AG08396 (cell line): ENCODE measurements at regions not wholly inside any gene's neighbourhood (a gene's known extent, or its start where the extent isn't known, plus 50 kb on each side); places are given as distances from the start of the nearest gene placed in this dataset.
"Not testable (repeated sequence)": the region's sequence is repeated elsewhere in the genome, so short reads cannot be mapped to it uniquely, and the experiment has no call there.

ENCODE experiments used
- DNase-seq: peaks from one replicate; pipeline ENCODE4 v3.0.0; 2012; ENCODE audit warnings: low spot score, mixed read lengths

DNA sequence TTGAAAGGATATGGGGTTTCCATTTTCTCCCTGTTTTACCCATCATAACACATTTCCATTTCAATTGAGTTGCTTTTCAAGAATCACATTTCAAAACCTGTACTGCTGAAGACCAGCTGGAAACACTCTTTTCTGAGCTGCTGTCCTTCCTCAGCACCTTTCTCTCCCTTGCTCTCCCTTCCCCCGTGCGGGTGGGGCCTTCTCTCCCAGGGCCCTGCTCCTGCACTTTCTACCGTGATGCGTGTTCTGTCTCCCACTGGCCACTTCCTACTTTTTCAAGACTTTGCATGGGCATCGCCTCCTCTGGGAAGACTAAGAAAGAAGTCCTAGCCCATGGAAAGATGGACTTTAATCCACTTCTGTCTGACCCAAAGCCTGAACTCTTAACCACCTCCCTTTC is 390.4 kb downstream of the PTPRU start:
- DNase-seq = no peak

DNA sequence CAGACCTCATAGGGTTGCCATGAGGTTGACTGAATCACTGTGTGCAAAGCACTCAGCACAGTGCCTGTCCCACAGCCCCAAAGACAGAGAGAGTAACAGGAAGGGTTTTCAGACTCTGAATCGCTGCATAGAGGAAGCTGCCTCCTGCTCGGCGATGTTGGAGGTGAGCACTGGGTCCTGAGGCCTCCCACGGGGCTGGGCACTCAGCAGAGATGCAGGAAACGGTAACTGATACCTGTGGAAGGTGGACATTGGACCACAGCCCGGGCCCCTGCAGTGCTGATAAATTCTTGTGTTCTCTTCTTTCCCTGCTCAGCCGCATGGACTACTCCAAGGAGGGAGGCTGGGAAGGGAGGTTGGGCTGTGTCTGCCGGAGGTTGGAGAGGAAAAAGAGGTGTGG is 389.7 kb downstream of the PTPRU start:
- DNase-seq = no peak

DNA sequence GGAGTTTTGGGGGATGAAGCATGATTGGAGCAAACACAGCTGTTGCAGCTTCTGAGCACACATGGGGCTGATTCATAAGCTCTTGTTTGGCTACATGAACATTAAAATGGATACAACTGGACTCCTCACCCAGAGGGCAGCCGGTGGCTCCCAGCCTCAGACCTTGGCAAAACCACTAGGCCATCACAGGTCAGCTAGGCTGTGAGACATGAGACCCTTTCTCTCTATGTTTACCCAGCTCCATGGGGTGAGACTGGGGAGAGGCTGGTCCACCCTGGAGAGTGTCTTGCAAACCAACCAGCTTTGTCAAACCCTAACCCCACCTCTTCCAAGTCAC is 388.7 kb downstream of the PTPRU start:
- no peak for DNase-seq

DNA sequence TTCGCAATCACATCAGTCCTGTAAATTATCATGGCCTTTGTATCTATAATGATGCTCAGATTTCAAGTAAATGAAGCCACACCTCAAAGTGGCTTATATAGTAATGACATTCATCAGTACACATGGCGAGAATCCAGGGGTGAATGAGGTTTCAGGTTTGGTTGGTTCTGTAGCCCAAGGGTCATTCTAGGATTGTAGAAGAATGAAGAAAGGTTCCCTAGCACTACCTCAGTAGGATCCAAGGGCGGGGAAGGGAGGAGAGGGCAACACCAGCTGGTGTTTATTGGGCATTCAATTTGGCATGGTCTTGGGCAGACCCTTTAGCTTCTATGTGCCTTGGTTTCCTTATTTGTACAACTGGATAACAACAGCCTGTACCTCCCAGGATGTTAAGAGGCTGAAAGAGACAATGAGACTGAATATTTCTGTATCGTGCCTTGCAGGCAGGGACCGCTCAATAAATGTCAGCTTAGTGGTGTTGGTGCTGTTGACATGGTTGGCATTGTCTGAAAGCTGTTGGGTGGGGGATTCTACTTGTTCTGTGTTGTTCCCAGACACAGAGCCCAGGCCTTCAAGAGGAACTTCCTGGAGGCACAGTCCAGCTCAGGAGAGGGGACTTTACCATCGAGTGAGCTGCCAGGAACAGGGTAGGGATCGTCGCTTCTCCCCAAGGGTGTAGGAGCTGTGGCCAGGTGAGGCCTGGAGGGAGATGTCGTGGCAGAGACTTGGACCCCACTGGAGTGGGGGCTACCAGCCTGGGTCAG is 388.2 kb downstream of the PTPRU start:
- no peak for DNase-seq

DNA sequence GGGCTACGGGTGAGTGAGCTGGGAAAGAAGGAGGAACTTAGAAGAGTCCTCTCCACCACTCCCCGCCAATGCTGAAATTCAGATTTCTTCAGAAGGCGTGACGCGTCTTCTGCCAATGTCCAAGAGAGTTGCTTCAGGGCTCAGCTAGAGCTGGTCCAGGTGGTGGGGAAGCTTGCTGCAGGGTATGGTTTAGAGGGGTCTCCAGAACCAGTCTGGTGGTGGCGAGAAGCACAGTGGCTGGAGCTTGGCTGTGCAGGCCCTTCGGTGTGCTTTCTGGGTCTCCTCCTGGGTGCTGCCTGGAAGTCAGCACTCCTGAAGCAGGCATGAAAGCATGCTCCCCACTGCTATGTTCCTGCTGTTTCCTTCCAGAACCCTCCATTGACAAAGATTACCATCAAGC is 387.2 kb downstream of the PTPRU start:
- DNase-seq = no peak

DNA sequence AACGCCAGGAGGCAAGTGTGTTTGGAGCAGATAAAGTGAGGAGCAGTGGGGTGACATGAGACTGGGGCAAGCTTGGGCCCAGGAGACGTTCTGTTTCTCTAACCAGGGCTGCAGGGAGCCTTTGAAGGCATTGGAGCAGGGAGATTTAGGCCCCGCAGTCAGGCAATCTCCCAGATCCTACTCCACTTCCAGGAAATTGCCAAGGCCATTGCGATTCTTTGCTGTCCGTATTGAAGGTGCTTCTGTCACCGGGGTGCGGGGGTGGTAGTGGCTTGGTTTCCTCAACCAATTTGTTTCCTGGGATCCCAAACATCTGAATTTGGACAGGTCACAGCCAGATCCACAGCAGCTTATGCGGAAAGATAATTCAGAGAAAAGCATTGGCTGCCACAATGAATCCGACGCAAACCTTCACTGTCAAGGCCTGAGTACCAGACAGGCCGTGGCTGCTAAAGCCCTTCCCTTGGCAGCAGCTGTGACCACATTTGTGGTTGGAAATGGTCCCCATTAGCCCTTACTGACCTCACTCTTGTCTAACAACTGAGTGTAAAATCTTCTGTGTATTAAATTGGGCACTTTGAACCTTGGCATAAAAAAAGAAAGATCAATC is 385.6 kb downstream of the PTPRU start:
- DNase-seq = no peak

DNA sequence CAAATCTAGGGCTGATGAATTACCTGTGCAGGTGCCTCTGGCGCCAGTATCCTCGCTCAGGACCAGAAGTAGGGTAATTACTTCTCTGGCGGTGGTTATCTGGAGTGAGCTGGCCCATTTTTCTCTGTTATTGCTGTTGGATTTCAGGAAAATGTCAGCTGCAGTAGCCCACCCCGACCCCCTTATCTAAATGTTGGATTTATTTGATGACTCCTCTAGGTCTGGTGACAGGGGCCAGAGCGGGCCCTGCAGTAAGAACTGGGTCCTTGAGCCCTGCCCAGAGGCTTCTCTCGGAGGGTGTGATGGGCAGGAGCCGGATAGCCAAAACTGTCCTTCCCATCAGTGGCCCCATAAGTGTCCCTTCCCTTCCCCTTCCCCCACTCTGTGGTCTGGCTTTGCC is 384.3 kb downstream of the PTPRU start:
- no peak for DNase-seq

DNA sequence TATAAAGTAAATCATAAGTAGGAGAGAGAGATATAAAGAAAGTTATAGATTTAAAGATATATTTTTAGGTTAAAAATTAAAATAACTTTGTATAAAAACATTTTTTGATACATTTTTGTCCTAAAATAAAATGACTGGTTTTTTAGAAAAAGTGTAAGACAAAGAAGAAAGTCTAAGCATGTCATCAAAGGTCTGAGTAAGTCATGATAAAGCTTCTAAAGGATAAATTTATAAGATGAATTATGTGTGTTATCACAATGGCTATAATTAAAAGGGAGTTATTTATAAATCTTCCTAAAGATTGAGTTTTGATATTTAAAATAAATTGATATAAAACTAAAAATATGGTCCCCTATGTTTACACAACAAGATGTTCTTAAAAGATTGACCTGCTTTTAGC is 370.9 kb downstream of the PTPRU start:
- DNase-seq = no peak

DNA sequence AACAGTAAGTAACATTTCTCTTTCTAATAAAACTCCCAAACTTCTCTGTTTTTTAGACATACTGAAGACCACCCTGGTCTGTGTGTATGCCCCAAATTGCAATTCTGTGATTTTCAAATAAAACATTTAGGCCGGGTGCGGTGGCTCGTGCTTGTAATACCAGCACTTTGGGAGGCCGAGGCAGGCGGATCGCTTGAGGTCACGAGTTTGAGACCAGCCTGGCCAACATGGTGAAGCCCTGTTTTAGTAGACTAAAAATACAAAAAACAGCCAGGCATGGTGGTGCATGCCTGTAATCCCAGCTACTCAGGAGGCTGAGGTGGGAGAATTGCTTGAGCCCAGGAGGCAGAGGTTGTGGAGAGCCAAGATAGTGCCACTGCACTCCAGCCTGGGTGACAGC is 368.5 kb downstream of the PTPRU start:
- not testable (repeated sequence) for DNase-seq

DNA sequence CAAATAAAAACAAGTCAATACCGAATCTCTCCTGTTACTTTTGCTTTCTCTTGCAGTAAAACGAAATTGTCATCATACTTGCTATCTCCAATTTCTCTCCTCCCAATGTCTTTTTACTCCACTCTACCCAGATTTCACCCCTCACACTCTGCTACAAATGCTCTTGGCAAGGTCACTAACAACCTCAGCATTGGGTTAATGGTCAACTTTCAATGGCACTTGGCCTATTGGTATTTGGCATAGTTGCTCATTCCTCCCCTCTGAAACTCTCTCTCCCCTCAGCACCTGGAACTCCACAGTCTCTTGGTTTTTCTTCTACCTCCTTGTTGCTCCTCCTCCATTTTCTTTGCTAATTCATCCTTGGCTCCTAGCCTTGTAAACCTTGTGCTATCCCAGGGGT is 367.3 kb downstream of the PTPRU start:
- no peak for DNase-seq

DNA sequence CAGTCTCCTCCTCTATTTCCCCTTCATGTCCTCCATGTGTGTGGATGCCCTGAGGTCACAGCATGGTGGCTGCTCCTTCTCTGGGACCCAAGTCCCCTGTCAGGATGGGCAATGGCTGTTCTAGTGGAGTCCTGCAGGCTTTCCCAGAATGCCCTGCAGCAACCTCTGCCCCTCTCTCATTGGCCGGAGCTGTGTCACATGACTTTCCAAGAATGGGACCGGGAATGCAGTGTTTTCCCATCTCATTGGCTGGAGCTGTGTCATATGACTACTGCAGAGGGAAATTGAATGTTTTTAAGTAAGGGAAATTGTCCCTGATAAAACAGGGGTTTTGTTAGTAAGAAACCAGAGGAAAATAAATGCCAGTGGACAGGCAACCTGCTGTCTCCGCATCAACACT is 365.9 kb downstream of the PTPRU start:
- DNase-seq = no peak

DNA sequence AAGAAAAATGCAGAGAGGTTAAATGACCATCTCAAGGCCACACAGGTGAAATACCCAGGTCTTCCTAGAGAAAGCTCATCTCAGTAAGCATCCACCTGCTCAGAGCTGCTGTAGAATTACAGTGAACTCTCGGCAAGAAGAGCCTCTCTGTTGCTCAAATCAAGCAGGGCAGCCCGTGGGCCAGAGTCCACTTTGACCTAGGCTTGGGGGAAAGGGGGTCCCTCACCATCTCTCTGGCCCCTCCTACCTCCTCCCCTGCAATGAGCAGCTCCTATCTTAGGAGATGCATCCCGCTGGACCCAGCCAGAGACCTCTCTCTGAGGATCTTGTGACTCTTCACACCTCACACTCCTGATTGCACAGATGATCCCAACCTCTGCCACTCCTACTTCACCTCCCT is 364.7 kb downstream of the PTPRU start:
- DNase-seq = no peak

DNA sequence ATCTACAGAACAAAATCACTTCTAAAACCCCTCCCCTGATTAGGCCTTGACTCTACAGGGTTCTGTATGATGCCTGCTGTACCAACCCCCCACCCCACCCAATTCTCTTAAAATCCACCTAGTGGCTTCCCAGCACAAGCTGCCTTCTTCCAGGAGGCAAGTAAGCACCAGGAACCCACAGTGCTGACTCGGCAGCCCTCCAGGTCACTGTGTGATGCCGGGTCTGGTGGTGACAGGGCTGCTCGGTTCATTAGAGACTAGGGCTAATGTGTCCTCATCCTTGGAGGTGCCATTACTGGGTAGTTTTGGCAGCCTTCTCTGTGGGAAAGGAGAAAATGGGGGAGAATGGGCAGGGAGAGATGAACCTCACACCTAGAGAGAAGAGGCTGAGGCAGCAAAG is 363.5 kb downstream of the PTPRU start:
- no peak for DNase-seq

DNA sequence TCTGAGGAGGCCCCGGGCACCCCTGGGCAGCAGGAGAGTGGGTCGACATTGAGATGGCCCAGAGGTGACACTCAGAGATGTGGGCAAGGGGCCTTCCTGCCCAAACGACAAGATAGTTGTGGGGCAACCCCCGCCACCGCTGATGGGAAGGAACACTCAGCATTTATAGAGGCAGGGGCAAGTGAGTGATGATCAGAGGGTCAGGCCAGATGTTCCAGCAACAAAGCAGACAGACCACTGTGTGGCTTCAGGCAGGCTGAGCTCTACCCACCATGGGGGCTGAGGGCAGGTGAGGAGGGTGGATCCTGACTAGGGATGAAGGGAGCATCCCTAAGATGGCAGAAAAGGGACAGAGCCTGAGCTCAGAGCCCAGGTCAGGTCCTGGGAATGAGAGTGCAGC is 362.7 kb downstream of the PTPRU start:
- no peak for DNase-seq

DNA sequence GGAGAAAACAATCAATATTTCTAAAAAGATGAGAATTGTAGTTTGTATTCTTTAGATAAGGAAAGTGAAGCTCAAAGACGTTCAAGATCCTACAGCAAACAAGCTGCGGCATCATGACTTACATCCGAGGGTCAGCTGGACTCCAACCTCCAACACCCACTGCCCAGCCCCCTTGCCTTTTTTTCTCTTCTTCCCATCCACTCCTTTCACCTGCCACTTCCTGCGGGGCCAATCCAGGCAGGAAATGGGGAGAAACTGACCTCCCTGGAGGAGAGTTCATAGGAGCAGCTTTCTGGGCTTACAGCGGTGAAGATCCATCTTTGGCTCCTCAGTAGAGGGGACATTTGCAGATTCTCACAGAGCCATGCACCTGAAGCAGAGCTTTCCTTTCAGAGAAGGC is 361.5 kb downstream of the PTPRU start:
- DNase-seq = no peak

DNA sequence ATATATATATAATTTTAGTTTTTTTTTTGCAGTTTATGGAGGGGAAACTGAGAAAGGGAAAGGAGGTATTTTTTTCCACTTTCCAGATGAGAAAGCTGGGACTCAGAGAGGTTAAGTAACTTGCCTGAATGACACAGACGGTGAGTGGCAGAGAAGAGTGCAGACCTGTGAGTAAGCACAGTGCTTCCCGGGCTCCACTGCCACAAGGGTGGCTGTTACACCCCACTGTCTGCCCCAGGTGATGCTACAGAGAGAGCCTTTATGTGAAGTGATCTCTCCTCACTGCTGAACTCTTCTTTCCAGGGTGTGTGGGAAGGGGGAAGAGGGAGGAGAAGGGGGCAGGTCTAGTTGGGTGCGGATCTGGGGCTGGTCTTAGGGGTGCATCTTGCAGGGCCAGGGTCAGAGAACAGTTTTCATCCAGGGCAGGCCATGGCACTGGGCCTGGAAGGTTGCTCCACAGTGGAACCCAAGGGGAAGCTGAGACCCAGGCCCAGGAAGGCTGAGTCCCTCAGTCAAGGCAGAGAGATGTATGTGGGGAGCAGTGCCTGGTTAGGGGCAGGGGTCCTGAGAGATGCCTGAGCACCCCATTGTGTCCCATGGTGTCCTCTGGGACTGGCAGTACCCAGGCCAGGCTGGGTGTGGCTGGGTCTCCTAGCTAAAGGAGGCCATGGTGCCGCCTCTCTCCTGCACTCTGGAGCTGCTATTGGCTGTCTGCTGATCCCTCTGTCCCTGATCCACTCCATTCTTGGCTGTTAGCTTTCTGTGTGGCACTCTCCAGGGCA is 357.5 kb downstream of the PTPRU start:
- DNase-seq = no peak

DNA sequence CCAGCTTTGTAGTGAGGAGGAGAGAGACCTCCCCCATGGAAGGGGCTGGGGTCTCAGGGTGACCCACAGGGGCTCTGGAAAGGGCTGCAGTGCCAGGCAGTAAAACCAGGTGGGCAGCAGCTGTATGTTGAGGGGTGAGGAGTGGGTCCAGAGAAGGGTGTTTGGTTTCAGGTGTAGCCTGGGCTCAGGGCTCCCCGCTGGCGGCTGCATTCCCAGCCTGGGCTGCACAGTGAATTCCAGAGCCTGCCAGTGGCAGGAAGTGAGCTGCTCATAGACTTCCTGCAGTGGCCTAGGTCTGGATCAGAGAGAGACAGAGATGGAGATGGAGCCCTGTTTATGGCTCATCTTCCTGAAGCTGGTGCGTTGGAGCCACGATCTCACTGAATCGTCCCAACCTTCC is 356.4 kb downstream of the PTPRU start:
- no peak for DNase-seq

DNA sequence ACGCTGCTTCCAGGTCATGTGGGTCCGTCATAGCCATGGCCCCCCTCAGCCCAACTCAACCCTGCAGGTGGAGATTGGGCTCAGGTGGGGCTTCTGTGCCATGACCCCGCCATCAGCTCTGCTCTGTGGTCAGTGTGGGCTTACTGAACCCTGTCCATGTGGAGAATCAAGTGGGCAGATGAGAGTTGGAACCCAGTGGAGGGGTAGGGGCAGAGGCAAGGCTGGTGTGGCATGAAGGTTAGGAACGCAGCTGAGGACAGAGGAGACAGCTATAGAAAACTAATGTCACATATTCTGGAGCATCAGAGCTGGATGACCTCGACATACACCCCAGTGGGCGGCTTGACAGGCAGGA is 355.9 kb downstream of the PTPRU start:
- no peak for DNase-seq

DNA sequence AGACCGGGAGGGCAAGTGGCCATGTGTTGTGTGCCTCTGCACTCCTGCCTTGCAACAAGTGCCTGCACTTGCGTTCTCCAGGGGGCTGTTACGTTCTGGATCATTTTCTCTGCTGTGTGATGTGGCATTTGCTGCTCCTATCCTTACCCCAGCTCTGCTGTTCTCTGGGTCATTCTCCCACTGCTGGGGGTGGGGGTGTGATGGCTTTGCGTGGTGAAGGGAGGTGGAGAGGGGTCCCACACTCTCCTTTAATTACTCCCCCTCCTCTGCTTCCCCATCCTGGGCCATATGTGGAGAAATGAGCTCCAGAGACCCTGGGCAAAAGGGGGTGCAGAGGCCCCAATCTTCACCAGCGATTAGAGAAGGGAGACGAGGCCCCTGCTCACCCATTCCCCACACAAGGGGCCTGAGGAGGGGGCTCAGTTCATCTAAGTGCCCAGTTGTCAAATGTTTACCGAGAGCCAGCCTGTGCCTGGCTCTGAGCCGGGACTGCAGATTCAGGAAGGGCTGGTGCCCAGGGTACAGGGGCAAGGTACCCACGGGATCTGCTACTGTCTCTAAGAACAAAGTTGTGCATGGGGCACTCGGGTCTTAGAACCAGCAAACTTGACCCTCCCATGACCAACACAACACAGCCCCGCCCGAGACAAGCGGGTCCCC is 355.4 kb downstream of the PTPRU start:
- no peak for DNase-seq

DNA sequence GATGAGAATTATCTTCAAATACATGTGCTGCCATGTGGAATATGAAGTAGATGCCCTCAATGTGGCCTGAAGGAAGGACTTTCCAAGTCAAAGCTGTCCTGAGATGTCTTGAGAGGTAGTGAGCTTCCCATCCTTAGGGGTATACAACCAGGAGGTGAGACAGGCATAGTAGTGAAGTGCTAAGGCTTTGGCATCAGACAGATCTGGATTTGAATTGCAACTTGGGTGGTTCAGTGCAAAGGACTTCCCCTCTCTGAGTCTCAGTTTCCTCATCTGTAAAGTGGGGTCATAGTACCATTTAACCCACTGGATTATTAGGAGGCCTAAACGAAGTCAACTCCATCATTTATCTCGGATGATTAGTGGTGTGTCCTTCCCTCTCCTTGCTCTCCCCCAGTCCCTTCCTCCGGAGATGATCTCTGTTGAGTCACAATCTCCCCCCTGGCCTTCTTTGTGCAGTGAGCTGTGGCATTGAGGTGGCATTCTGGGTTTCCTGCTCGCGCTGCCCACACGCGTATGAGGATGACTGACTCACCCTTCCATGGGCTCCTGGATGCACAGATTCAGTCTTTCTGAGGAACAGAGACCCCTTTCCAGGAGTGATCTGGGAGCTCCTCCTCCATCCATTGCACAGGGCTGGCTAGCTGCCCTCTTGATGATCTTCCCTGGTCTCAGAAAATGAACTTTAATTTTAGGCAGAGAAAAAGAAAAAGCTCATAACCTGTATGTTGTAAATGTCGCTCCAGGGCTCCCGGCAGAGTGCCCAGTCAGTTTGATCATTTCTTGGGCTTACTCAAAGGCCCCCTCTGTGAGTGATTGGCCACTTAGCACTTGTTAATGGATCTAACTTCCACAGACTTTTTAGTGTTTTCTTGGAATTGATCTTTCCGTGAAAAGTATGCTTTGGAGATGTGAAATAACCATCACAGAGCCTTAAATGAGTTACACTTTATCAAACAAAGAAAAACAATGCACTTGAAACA is 354.6 kb downstream of the PTPRU start:
- DNase-seq = no peak

DNA sequence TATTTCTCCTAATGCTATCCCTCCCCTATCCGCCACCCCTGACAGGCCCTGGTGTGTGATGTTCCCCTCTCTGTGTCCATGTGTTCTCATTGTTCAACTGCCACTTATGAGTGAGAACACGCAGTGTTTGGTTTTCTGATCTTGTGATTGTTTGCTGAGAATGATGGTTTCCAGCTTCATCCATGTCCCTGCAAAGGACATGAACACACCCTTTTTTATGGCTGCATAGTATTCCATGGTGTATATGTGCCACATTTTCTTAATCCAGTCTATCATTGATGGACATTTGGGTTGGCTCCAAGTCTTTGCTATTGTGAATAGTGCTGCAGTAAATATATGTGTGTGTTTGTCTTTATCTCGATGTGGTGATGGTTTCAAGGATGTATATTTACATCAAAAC is 353.4 kb downstream of the PTPRU start:
- DNase-seq = not testable (repeated sequence)
